MCF 10A (cell line): ENCODE measurements at regions not wholly inside any gene's neighbourhood (a gene's known extent, or its start where the extent isn't known, plus 50 kb on each side); places are given as distances from the start of the nearest gene placed in this dataset.

Source experiments
- BruUV-seq: library from RNA; stranded (reverse); fragments of 400-500 nt; replicated peaks from 2 replicates; lab custom pipeline; 2021; lab: Mats Ljungman, UMichigan
- CTCF ChIA-PET: fragments of 300-600 bp; sonication (Branson Sonifier 250); formaldehyde crosslinking; extraction: SDS; loops from one replicate; lab custom pipeline; 2021; ENCODE audit warnings: antibody characterized with exemption, inconsistent platforms; lab: Yijun Ruan, JAX
- POLR2A ChIA-PET: fragments of 300-600, 350-650 bp; sonication (Branson Sonifier 250); formaldehyde crosslinking; extraction: SDS; loops from one replicate; lab custom pipeline; 2020; ENCODE audit warnings: antibody characterized with exemption, inconsistent platforms; lab: Yijun Ruan, JAX
- DNase-seq: peaks from one replicate; pipeline ENCODE4 v3.0.0-alpha.2; 2018; ENCODE audit not compliant: unreplicated experiment
- H3K27ac Mint-ChIP-seq: one replicate; pipeline ENCODE4 v1.8.0; 2022; ENCODE audit warnings: mild to moderate bottlenecking, low read depth, mixed read lengths; ENCODE audit not compliant: unreplicated experiment
- H3K27me3 Mint-ChIP-seq: one replicate; pipeline ENCODE4 v1.8.0; 2022; ENCODE audit warnings: mixed read lengths; ENCODE audit not compliant: insufficient read depth, unreplicated experiment
- H3K36me3 Mint-ChIP-seq: one replicate; pipeline ENCODE4 v1.8.0; 2022; ENCODE audit warnings: mild to moderate bottlenecking, moderate library complexity, mixed read lengths; ENCODE audit not compliant: insufficient read depth, unreplicated experiment
- H3K4me1 Mint-ChIP-seq: one replicate; pipeline ENCODE4 v1.8.0; 2022; ENCODE audit warnings: mixed read lengths; ENCODE audit not compliant: insufficient read depth, unreplicated experiment
- H3K4me3 Mint-ChIP-seq: one replicate; pipeline ENCODE4 v1.8.0; 2022; ENCODE audit warnings: mild to moderate bottlenecking, moderate library complexity, mixed read lengths; ENCODE audit not compliant: unreplicated experiment
- H3K9me3 Mint-ChIP-seq: one replicate; pipeline ENCODE4 v1.8.0; 2022; ENCODE audit warnings: mixed read lengths; ENCODE audit not compliant: unreplicated experiment
- intact Hi-C: fragments of 100-400 bp; cut with micrococcal nuclease; formaldehyde crosslinking; loops from 2 replicates; pipeline ENCODE4 v1.14.1; 2022
- TF ChIP-seq, protein P1 (sequence below): fragments of 200-600 bp; IDR thresholded peaks from one replicate; pipeline ENCODE4 v1.8.0; 2022; ENCODE audit warnings: antibody characterized with exemption, mild to moderate bottlenecking; ENCODE audit not compliant: unreplicated experiment

GRCh38 chr10:44016589-44017482, 368.1 kb downstream of the CXCL12 start:
- Mint-ChIP-seq H3K9me3 (no peaks in the 10 kb centered on the region), H3K27ac (no peak overlapping the region), H3K4me3 (no peak overlapping the region), H3K36me3 (no peaks in the 10 kb centered on the region), H3K27me3 (no peaks in the 10 kb centered on the region), H3K4me1 (no peaks in the 10 kb centered on the region)
- no TSS peak for BruUV-seq
- ChIA-PET CTCF (no interaction called here), POLR2A (no interaction called here)
- TF ChIP-seq, protein P1, sequence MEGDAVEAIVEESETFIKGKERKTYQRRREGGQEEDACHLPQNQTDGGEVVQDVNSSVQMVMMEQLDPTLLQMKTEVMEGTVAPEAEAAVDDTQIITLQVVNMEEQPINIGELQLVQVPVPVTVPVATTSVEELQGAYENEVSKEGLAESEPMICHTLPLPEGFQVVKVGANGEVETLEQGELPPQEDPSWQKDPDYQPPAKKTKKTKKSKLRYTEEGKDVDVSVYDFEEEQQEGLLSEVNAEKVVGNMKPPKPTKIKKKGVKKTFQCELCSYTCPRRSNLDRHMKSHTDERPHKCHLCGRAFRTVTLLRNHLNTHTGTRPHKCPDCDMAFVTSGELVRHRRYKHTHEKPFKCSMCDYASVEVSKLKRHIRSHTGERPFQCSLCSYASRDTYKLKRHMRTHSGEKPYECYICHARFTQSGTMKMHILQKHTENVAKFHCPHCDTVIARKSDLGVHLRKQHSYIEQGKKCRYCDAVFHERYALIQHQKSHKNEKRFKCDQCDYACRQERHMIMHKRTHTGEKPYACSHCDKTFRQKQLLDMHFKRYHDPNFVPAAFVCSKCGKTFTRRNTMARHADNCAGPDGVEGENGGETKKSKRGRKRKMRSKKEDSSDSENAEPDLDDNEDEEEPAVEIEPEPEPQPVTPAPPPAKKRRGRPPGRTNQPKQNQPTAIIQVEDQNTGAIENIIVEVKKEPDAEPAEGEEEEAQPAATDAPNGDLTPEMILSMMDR: no peak
- no peak for DNase-seq
- intact Hi-C loops: no loop called here

GRCh38 chr10:44015702-44016500, 367.2 kb upstream of the ZNF32 start:
- BruUV-seq: no TSS peak
- intact Hi-C loops: no loop called here
- Mint-ChIP-seq H3K27ac (no peak overlapping the region), H3K4me3 (no peak overlapping the region), H3K36me3 (no peaks in the 10 kb centered on the region), H3K27me3 (no peaks in the 10 kb centered on the region), H3K9me3 (no peaks in the 10 kb centered on the region), H3K4me1 (peaks cover 7% of the 10 kb centered on the region)
- ChIA-PET POLR2A (no interaction called here), CTCF (no interaction called here)
- TF ChIP-seq, protein P1: no peak
- no peak for DNase-seq

GRCh38 chr10:44014644-44015250, 366.1 kb upstream of the ZNF32 start:
- CTCF ChIA-PET: no interaction called here
- Mint-ChIP-seq H3K4me3 (no peak overlapping the region), H3K27ac (no peak overlapping the region), H3K4me1 (peaks cover 8% of the 10 kb centered on the region), H3K27me3 (no peaks in the 10 kb centered on the region), H3K36me3 (no peaks in the 10 kb centered on the region), H3K9me3 (no peaks in the 10 kb centered on the region)
- BruUV-seq: no TSS peak
- POLR2A ChIA-PET: no interaction called here
- TF ChIP-seq, protein P1: no peak
- intact Hi-C loops: no loop called here
- no peak for DNase-seq

DNA sequence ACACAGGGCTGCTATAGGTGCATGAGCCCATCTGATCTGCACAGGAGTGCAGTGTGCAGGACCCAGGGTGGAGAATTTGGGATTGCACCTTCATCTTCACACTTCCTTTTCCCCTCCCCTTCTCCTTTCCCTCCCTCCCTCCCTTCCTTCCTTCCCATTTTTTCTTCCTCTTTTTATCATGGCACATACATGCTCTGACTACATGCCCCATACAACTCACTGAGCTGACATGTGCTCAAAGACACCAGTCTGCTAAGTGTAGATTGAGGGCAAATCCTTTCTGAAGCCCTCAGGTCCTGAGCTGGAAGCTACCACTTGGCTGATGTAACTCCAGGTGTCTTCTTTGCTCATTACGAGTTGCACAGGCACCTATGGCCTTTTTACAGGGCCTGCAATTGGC, 365.3 kb upstream of the ZNF32 start:
- no TSS peak for BruUV-seq
- intact Hi-C loops: no loop called here
- Mint-ChIP-seq H3K4me1 (peaks cover 8% of the 10 kb centered on the region), H3K4me3 (no peak overlapping the region), H3K9me3 (no peaks in the 10 kb centered on the region), H3K27me3 (no peaks in the 10 kb centered on the region), H3K36me3 (no peaks in the 10 kb centered on the region), H3K27ac (no peak overlapping the region)
- ChIA-PET CTCF (no interaction called here), POLR2A (no interaction called here)
- DNase-seq: no peak
- TF ChIP-seq, protein P1: no peak
